Caki2 (cell line): ENCODE measurements at regions not wholly inside any gene's neighbourhood (a gene's known extent, or its start where the extent isn't known, plus 50 kb on each side); places are given as distances from the start of the nearest gene placed in this dataset.
"Not testable (repeated sequence)": the region's sequence is repeated elsewhere in the genome, so short reads cannot be mapped to it uniquely, and the experiment has no call there.

Experiments
- DNase-seq: peaks from one replicate; pipeline ENCODE4 v3.0.0-alpha.2; 2015; ENCODE audit warnings: low read depth
- in situ Hi-C: cut with HindIII; loops from 2 replicates; pipeline ENCODE4 v1.10.0; 2016; ENCODE audit warnings: low sequenced_read_pairs, low pct_unique_long_range_greater_than_20kb, mixed read lengths

- in situ Hi-C loops: no loop called here
- no peak for DNase-seq
Measured at GRCh38 chr14:103186909-103187586, 63.8 kb downstream of the TNFAIP2 start.

- DNase-seq: no peak
- in situ Hi-C loops: no loop called here
Measured at GRCh38 chr14:103187911-103188310, 64.7 kb downstream of the TNFAIP2 start.

GRCh38 chr14:103188810-103189480 is 65.7 kb downstream of the TNFAIP2 start:
- in situ Hi-C loops: no loop called here
- DNase-seq: no peak

- in situ Hi-C loops: no loop called here
- DNase-seq: no peak
Measured at GRCh38 chr14:103189481-103190470, 66.5 kb downstream of the TNFAIP2 start.

- in situ Hi-C loops: no loop called here
- DNase-seq: no peak
Measured at GRCh38 chr14:103190741-103191140, 67.5 kb downstream of the TNFAIP2 start.

- in situ Hi-C loops: no loop called here
- DNase-seq: no peak
Measured at GRCh38 chr14:103191844-103192243, 68.6 kb downstream of the TNFAIP2 start.

- in situ Hi-C loops: no loop called here
- no peak for DNase-seq
Measured at GRCh38 chr14:103192246-103192840, 69.1 kb downstream of the TNFAIP2 start.

- DNase-seq, in situ Hi-C loops: not testable (repeated sequence)
Measured at GRCh38 chr14:103192861-103193260, 69.6 kb downstream of the TNFAIP2 start.

GRCh38 chr14:103193491-103193890 is 70.2 kb downstream of the TNFAIP2 start:
- in situ Hi-C loops, DNase-seq: not testable (repeated sequence)

GRCh38 chr14:103194256-103195045 is 71.2 kb downstream of the TNFAIP2 start:
- in situ Hi-C loops: no loop called here
- peak; percentile 34 for DNase-seq

- in situ Hi-C loops: no loop called here
- no peak for DNase-seq
Measured at GRCh38 chr14:103195828-103196615, 72.8 kb downstream of the TNFAIP2 start.

GRCh38 chr14:103196716-103197115 is 73.5 kb downstream of the TNFAIP2 start:
- in situ Hi-C loops: no loop called here
- no peak for DNase-seq

GRCh38 chr14:103198131-103199105 is 75.2 kb downstream of the TNFAIP2 start:
- in situ Hi-C loops: no loop called here
- peak; percentile 38 for DNase-seq

GRCh38 chr14:103199124-103199523 is 75.9 kb downstream of the TNFAIP2 start:
- in situ Hi-C loops: no loop called here
- no peak for DNase-seq

GRCh38 chr14:103201801-103202200 is 78.5 kb downstream of the TNFAIP2 start:
- no peak for DNase-seq
- in situ Hi-C loops: no loop called here
